ENCODE measurements at regions not wholly inside any gene's neighbourhood (a gene's known extent, or its start where the extent isn't known, plus 50 kb on each side); places are given as distances from the start of the nearest gene placed in this dataset.
A peak's percentile ranks its signal among the peaks of the same experiment; 100 is the strongest.

DNA sequence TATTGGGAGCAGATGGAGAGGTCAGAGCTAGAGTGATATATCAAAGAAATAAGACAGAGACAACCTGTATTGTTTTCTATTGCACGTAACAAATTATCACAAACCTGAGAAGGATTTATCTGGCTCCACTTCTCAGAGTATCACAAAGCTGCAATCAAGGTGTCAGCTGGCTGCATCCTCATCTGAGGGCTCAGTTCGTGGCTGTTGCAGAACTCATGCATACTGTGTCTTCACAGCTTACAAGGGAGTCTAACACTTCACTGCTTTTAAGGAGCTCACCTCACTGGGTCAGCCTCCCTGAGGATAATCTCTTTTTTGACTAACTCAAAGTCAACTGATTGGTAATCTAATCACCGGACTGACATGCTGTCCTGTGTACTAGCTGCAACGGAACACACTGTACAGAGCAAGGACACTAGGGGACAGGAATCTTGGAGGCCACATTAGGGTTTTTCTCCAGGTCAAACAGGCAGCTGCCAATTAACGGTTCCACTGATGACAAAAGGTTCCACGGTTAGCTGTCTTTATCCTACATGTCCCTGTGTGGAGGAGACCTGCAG is 1006.8 kb upstream of the SEMA6D start:
- DNase-seq (ENCODE audit: low read depth), result no peak

DNA sequence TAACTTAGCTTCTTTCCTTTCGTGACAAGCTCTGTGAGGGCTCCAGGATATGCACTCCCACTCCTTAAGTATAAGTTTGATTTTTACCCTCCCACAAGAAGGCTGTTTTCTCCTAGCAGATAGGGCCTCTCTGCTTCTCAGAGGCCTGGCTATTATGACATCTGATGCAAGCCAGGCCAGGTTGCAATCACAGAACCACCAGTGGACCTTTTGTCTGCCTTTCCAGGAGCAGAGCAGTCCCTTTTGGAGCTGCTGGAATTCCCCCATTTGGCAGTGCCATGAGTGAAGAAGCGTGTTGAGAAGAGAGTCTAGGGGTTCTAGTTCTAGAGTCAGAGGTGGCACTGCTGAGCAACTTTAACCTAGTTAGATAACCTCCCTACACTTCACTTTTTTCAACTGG is 1004.3 kb upstream of the SEMA6D start:
- DNase-seq (ENCODE audit: low read depth), result no peak

DNA sequence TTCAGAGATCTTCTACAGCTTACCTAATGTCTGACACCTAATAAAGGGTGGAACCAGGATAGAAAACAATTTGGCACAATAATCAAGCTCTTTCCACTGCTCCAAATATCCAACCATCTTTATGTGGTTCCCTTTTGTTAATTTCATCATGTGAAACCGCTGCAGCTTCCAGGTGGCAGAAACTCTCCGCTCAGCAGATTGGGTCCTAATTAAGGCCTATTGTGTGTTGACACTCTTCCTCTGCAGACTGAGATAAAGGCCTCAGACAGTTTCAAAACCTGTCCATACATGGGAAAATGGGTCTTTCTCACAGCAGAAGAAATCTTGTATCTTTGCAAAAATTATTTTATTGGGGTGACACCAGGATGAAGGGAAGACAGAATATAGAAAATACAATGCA is 1002.4 kb upstream of the SEMA6D start:
- no peak for DNase-seq (ENCODE audit: low read depth)

DNA sequence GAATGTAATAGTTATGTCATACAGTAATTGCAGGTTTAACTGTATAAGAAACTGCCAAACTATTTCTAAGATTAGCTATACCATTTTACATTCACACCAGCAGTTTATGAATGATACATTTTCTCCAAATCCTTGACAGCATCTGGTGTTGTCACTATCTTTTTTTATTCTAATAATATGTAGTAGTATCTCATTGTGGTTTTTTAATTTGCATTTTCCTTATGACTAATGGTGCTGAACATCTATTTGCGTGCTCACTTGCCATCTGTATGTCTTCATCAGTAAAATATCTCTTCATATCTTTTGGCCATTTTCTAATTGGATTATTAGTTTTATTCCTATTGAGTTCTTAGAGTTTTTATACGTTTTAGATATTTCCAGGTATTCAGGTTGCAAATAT is 994.0 kb upstream of the SEMA6D start:
- DNase-seq (ENCODE audit: low read depth), result no peak

DNA sequence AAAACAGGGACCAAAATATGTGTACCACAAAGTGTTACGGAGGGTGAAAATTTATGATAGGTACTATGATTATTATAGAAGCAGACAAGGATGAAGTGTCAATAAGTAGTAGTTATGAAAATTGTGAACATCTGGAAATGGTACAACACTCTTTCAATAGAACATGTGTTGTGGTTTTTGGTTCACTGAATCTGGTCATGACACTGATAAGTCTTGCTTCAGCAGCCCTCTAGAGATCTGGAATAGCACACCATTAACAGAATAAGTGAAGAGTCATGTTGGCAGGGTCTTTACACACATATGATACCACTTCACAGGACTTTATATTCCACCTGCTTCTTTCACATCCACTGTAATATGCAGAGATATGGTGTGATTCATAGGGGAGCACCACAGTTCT is 985.2 kb upstream of the SEMA6D start:
- no peak for DNase-seq (ENCODE audit: low read depth)

DNA sequence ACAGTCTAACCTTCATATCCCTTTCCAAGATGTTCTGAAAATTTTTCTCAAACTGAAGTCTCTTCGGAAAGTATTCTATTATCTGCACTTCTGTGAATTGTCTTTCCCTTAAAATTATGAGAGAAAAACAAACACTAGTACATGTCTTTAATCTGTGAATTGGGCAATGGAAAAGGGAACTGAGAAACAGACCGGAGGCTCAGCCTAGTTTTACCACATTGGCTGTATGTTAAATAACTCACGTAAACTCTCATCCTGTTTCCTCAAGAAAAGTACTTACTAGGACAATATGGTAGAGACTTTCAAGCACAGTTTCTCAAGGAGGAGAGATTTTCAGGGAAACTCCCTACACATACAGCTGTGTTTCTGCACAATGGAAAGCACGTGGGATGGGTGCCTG is 982.2 kb upstream of the SEMA6D start:
- no peak for DNase-seq (ENCODE audit: low read depth)

DNA sequence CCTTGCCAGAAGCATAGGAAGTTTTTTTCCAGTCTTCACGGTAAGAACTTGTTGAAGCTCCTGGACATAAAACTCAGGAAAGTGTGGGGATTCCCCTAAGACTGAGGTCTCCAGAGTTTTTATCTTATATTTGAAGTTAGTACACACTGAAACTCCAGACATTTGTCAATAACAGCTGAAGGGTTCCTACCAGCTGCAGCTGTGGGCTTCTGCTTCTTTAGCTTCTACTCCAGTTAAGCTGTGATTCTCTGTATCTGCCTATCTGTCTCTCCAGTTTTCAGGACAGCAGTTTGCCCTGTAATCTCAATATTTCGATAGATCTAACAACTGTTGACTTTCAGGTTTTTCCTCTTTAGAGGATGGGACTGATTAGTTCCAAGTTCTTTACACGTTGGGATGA is 966.0 kb upstream of the SEMA6D start:
- DNase-seq (ENCODE audit: low read depth), result no peak

DNA sequence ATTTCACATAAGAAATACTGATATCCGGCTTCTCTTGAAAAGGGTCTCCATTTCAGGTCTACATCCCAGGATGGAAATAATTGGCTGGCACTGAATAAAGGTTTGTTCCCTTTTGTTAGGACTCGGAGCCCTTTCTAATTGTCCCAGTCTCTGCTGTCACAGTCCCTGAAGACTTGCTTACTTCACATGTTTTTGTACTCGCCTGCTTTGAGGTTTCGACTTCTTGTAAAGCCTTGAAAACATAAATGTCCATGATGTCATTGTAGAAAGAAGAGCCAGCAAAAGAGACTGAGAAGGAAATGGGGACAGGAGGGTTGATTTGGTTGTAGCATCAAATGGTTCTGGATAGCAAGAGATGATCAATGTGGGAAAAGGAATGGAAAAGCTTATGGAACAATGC is 963.4 kb upstream of the SEMA6D start:
- DNase-seq (ENCODE audit: low read depth), result no peak

DNA sequence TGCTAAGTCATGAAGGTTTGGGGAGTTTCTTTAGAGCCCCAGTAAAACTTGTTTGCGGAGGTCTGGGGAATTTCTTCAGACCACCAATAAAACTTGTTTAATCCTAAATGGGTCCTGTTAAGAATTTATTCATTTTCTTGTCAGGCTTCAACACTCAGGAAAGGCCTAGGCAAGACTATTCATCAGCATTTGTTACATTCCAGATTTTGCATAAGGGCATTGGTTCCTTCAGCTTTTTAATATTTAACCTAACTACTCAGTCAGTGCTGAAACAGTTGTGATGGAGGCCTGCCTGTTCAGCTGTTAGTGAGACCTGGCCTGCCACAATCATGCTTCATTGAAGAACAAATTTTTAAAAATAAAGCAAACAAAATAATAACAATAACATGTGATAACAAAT is 954.2 kb upstream of the SEMA6D start:
- no peak for DNase-seq (ENCODE audit: low read depth)

DNA sequence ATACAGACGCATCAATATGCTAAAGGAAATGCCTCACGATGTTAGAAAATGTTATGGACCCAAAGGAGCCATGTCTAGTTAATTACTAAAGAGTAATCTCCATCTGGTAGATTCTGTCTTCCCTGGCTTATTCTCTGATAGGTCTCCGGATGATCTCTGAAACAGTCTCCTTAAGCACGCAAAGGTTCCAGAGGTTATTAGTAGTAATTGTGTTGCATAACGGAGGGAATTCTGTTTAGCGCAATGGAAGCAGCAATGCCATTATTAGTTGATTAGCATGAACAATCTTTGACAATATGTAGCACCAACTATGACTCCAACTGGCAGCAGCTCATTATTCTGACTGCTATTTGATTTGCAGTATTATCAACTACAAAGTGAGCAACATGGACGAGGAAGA is 952.5 kb upstream of the SEMA6D start:
- no peak for DNase-seq (ENCODE audit: low read depth)

DNA sequence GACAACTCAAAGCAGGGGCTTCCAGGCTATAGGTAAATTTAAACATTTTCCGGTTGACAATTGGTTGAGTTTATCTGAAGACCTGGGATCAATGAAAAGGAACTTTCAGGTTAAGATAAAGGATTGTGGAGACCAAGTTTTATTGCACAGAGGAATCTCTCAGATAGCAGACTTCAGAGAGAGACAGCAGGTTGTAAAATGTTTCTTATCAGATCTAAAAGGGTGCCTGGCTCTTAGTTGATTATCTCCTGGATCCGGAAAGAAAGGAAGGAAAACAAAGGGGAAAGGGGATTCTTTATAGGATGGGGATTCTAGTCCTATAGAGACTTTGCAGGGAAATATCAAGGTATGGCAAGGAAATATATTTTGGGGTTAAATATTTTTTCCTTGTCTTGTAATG is 951.3 kb upstream of the SEMA6D start:
- DNase-seq (ENCODE audit: low read depth), result no peak

DNA sequence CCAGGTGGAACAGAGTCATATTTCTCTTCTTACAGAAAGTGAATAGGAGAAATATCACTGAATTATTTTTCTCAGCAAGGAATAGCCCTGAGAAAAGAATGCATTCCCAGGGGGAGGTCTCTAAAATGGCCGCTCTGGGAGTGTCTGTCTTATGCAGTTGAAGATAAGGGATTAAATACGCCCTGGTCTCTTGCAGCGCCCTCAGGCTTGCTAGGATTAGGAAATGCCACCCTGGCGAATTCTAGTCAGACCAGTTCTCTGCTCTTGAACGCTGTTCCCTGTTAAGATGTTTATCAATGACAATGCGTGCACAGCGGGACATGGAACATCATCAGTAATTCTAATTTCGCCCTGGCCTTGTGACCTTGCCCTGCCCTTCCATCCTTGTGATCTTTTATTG is 949.0 kb upstream of the SEMA6D start:
- no peak for DNase-seq (ENCODE audit: low read depth)

DNA sequence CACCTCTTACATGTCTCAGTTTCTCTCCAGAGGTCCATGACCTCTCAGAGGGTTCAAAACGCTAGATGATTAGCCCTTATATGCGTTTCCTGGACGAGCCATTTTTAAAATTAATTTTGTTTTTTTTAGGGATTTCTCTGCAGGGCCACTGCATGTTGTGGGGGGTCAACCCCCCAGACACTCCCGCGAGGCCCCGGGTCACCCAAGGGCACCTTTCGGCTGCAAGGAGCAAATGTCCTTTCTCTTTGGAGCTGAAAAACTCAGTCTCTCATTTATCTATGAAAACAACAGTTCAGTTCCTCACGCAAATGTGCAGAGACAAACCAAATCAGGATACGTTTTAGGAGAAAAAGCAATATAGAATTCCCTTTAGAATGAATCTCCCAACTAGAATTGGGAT is 944.3 kb upstream of the SEMA6D start:
- DNase-seq (ENCODE audit: low read depth), result no peak

DNA sequence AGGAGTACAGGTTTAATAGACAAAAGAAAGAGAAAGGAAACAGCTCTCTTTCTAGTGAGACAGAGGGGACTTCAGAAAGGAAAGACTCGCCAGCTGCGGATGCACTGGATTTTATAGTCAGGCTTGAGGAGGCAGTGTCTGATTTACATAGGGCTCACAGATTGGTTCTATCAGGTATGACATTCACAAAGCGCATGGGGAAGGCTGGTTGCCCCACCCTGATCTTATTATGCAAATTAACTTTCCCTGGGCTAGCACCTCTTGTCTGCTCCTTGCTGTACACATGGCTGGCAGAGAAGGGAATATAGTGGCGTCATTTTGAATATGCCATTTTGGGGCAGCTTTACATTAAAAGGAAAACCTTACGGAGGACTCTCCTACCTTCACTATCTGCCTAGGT is 938.4 kb upstream of the SEMA6D start:
- DNase-seq (ENCODE audit: low read depth), result no peak

DNA sequence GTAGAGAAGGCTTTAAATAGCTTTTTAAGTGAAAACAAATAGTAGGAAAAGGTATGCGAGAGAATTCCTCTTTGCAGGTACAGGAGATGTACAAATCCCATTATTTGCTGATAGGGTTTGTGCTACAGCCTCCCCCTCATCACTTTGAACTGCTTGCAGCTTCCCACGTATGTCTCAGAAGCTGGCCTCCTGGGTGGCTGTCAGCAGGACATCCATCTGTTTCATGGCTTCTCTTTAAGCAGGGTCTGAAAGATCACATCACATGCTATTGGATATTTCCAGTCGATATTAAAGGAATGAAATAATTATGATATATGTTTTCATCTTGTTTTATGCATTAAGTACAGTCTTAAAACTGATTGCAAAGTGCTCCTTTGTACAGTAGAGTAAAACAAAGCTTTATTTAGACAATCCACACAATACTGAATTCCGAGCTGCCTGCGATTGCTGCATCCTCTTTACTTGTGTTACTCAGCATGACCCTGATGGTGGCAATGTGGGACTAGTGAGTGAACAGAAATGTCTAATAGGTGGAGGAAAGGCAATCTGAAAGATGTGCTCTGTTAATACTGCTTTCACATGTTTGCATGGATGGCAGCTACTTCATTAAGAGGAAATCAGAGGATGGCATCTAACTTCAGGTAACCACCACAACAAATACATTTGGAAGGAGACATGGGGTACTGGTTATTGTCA is 930.6 kb upstream of the SEMA6D start:
- no peak for DNase-seq (ENCODE audit: low read depth)

DNA sequence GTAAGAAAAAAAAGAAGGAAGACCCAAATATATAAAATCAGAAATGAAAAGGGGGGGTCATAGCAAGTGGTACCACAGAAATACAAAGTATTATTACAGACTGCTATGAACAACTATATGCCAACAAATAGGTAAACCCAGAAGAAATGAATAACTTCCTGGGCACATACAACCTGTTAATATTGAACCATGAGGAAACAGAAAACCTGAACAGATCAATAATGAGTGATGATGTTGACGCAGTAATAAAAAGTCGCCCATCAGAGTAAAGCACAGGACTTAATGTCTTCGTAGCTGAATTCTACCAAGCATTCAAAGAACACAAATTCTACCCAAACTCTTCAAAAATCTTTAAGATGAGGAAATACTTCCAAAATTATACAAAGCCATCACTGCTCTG is 921.6 kb upstream of the SEMA6D start:
- no peak for DNase-seq (ENCODE audit: low read depth)

DNA sequence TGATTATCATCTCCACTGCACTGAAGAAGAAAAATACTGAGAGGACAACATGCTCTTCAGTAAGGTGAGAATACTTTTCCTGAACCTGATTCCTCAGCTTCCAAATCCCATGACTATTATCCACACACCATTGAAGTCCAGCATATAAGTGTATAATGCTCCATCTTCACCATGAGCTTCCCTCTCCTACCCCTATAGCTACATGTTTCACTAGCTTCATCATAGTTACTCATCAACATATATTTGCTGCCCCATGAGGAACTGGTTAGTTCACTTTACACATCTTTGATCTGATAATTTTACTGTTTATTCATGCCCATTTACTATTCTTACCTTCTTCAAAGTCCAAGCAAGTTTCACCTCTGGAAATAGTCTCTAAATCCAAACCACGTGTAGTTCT is 908.5 kb upstream of the SEMA6D start:
- no peak for DNase-seq (ENCODE audit: low read depth)

DNA sequence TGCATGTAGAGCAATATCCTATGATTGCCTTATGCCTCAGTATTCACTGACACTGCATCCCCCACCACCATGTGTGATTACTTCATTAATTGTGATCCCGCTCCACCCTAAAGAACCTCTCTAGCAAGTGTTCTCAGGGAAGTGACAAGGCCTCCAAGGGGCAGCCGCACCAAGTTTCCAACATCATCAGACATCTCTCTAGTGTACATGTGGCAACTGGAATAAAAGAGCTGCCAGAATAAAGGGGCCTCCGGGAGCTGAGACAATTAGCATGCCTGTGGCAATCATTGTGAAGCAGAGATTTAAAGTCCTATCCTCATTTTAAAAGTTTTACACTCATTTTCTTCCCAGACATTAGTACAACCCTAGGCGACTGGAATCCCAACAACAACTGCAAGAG is 902.1 kb upstream of the SEMA6D start:
- no peak for DNase-seq (ENCODE audit: low read depth)

DNA sequence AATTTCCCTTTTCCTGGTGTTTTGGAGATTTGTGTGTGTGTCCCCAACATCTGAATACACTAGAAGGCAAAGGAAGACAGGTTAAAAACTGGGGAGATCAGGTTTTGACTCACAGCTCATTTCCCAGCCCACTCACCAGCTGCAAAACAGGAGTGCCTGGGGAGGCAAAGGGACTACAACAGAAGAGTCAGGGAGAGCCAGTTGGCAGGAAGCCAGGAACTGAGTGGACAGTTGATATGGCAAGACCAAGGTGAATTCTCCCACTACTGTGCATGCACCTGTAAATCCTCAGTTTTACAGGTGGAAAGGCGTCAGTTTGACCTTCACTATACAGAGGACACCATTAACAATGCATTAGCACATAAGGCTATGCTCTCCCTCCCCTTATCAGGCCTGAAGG is 901.5 kb upstream of the SEMA6D start:
- DNase-seq (ENCODE audit: low read depth), result no peak

DNA sequence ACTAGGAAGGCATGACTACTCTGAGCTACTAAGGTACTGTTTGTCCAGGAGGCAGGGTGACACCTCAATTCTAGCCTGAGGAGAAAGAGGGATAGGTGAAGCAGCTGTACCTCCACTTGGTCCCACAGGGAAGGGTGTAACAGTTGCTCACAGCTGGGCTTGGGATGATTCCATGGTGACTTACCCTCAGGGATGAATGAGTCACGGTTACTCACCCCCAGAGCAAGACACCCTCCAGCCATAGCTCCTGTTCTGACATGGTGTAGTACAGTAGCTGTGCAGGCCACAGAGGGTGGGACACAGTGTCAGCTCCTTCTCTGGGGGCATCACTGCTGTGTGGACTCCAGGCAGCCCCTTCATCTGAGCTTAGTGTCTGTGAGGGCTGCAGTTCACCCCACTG is 868.6 kb upstream of the SEMA6D start:
- peak; percentile 18 for DNase-seq (ENCODE audit: low read depth)

DNA sequence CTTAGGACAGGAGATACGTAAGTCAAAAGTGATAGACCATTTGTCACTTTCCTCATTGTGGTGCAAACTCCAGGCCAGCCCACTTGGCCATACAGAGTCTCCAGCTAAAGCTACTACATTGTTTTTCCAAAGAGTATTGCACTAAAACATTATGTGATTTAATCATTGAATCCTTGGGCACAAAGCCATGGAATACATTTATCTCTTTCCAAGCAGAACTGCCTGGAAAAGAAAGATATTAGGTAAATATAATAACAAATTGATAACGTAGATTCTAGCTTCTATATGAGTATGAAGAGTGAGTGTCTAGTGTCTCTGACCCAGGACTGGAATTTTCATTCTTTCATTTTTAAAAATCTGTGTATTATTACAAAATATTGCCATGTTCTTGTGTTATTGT is 863.7 kb upstream of the SEMA6D start:
- no peak for DNase-seq (ENCODE audit: low read depth)

DNA sequence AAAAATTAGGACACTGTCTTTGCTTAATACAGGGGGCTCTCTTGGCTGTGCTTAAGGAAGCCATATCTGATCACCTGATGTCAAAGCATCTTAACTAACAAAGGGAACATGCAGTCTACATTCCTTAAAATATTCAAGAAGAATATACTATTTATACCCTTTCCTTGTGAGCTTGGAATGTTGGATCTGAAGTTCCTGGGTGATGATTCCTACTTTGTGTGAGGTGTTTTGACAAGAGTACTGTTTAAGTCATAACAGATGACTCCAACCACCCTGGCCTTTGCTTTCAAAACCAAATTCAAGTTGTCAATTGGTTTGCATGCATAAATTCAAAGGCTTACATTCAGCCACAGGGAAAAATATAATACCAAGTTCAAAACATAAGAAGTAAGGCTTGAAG is 862.7 kb upstream of the SEMA6D start:
- peak; percentile 3 for DNase-seq (ENCODE audit: low read depth)

DNA sequence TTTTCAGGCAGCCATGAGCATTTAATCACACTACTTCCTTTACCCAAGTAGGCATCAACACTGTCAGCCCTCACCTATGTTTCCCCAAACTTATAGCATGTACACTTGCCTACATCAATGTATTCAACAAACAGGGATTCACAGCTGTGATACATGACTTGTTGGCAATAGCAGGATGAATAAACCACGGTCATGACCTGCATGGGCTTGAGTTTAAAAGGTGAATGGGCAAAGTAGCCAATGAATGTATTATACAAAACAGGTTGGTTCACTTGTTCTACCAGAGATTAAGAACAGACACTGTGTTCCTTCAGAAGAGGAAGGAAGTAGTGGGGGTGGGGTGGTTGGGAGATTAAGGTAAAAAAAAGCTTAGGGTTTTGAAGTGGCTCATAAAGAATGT is 861.9 kb upstream of the SEMA6D start:
- DNase-seq (ENCODE audit: low read depth), result no peak

DNA sequence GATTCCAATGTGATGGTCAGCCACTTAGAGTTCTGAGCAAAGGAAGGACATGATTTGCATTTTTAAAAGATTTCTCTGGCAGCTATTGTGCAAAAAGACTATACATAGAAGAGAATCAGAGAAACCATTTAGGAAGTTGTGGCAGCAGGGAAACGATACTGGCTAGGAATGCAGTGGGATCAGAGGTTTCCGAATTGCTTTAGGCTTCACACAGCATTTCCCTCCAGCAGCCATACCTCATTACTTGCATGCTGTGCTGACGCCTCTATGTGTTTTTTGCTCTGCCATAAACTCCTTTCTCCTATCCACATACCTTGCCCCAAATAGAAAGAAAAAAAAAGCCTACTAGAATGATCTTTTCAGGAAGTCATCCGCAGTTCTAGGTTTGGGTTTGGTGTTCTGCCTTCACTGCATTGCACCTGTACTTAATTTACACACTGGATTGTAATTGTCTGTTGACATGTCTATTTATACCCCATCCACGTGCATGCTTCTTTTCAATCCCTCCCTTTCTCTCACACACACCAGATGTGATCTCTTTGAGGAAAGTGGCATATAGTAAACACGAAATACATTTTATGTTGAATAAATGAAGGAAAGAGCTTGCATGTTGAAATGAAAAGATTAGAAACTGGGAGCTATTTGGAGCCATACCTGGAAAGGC is 860.3 kb upstream of the SEMA6D start:
- no peak for DNase-seq (ENCODE audit: low read depth)
